GM12878 (cell line): ENCODE measurements at regions not wholly inside any gene's neighbourhood (a gene's known extent, or its start where the extent isn't known, plus 50 kb on each side); places are given as distances from the start of the nearest gene placed in this dataset.

Source experiments
- CTCF ChIP-seq, 3 experiments: IDR thresholded peaks in 2 of 3; conservative IDR thresholded peaks in 1 of 3; 2 replicates each; pipeline ENCODE4 v1.5.1; 2011; ENCODE audit warnings: low read depth in 3 of 3, low read length in 3 of 3, mild to moderate bottlenecking in 3 of 3, control low read depth in 2 of 3, moderate library complexity in 2 of 3, inconsistent platforms in 1 of 3, mixed read lengths in 1 of 3; ENCODE audit not compliant: control insufficient read depth in 2 of 3, insufficient read depth in 1 of 3; ENCODE audit errors: extremely low read depth in 1 of 3
- ELK1 ChIP-seq: IDR thresholded peaks from 2 replicates; pipeline ENCODE4 v1.6.1; 2012; ENCODE audit warnings: low read depth, low read length, improper control_type of control experiment
- EP300 ChIP-seq, 2 experiments: fragments of 150-350 bp in 1 of 2; IDR thresholded peaks; 2 replicates each; pipeline ENCODE4 v1.6.1; 2011 to 2012; ENCODE audit warnings: low read depth in 2 of 2, low read length in 2 of 2, borderline replicate concordance in 1 of 2, improper control_type of control experiment in 1 of 2, inconsistent platforms in 1 of 2; ENCODE audit not compliant: control insufficient read depth in 1 of 2
- EZH2 ChIP-seq: IDR thresholded peaks from 2 replicates; pipeline ENCODE4 v1.6.1; 2012; ENCODE audit warnings: low read depth, mild to moderate bottlenecking, control low read depth, inconsistent platforms, low read length, borderline replicate concordance; ENCODE audit not compliant: control insufficient read depth
- JUNB ChIP-seq: IDR thresholded peaks from 2 replicates; pipeline ENCODE4 v1.6.1; 2016; ENCODE audit warnings: antibody characterized with exemption, mild to moderate bottlenecking
- POLR2A ChIP-seq: IDR thresholded peaks from 2 replicates; pipeline ENCODE4 v1.6.1; 2011; ENCODE audit warnings: low read depth, mild to moderate bottlenecking, low read length
- RFX5 ChIP-seq: IDR thresholded peaks from 2 replicates; pipeline ENCODE4 v1.6.1; 2011; ENCODE audit warnings: low read depth, low read length, improper control_type of control experiment
- SIN3A ChIP-seq: IDR thresholded peaks from 2 replicates; pipeline ENCODE4 v1.6.1; 2012; ENCODE audit warnings: low read depth, low read length, improper control_type of control experiment
- TCF7 ChIP-seq: IDR thresholded peaks from 2 replicates; pipeline ENCODE4 v1.6.1; 2014; ENCODE audit warnings: antibody characterized with exemption, borderline replicate concordance
- USF1 ChIP-seq: IDR thresholded peaks from 2 replicates; pipeline ENCODE4 v1.6.1; 2011; ENCODE audit warnings: borderline replicate concordance, low read depth, mild to moderate bottlenecking, moderate library complexity, mixed read lengths, low read length; ENCODE audit not compliant: insufficient read depth; ENCODE audit errors: extremely low read length
- ZBTB33 ChIP-seq: fragments of 450-650 bp; IDR thresholded peaks from 2 replicates; pipeline ENCODE4 v1.6.1; 2017; ENCODE audit warnings: mild to moderate bottlenecking

- no peak for TF ChIP-seq JUNB
- no peak for TF ChIP-seq SIN3A
- no peak for TF ChIP-seq POLR2A
- TF ChIP-seq CTCF (IDR thresholded peaks at IDR 0.05 in 2 of 3, conservative IDR thresholded peaks at IDR 0.05 in 1 of 3; ENCODE audit: control insufficient read depth in 2 of 3, extremely low read depth in 1 of 3, insufficient read depth in 1 of 3, low read depth in 3 of 3, low read length in 3 of 3) = no peak
- no peak for TF ChIP-seq EP300 (IDR thresholded peaks at IDR 0.05; ENCODE audit: borderline replicate concordance in 1 of 2, control insufficient read depth in 1 of 2, low read depth in 2 of 2, low read length in 2 of 2)
- TF ChIP-seq ZBTB33 = no peak
- TF ChIP-seq ELK1 = no peak
- TF ChIP-seq USF1 = no peak
- TF ChIP-seq EZH2 = no peak
- TF ChIP-seq TCF7 = no peak
- TF ChIP-seq RFX5 = no peak
These were observed 189.9 kb downstream of the PRL start for GRCh38 chr6:22106961-22107360.
